ENCODE measurements at regions not wholly inside any gene's neighbourhood (a gene's known extent, or its start where the extent isn't known, plus 50 kb on each side); places are given as distances from the start of the nearest gene placed in this dataset.

- Mint-ChIP-seq H3K36me3 (no peaks in the 10 kb centered on the region), H3K4me1 (peaks cover 8% of the 10 kb centered on the region), H3K9me3 (peaks cover 1% of the 10 kb centered on the region), H3K4me3 (no peak overlapping the region), H3K27me3 (ENCODE audit: insufficient read depth, low read depth) (no peaks in the 10 kb centered on the region), H3K27ac (no peak overlapping the region)
- no peak overlapping the region for H3K4me2 ChIP-seq
- TF ChIP-seq, protein P1, sequence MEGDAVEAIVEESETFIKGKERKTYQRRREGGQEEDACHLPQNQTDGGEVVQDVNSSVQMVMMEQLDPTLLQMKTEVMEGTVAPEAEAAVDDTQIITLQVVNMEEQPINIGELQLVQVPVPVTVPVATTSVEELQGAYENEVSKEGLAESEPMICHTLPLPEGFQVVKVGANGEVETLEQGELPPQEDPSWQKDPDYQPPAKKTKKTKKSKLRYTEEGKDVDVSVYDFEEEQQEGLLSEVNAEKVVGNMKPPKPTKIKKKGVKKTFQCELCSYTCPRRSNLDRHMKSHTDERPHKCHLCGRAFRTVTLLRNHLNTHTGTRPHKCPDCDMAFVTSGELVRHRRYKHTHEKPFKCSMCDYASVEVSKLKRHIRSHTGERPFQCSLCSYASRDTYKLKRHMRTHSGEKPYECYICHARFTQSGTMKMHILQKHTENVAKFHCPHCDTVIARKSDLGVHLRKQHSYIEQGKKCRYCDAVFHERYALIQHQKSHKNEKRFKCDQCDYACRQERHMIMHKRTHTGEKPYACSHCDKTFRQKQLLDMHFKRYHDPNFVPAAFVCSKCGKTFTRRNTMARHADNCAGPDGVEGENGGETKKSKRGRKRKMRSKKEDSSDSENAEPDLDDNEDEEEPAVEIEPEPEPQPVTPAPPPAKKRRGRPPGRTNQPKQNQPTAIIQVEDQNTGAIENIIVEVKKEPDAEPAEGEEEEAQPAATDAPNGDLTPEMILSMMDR (IDR thresholded peaks at IDR 0.05), result no peak
- TF ChIP-seq EZH2 (IDR thresholded peaks at IDR 0.05), result no peak
- TF ChIP-seq EZH2phosphoT487 (IDR thresholded peaks at IDR 0.05), result no peak
- no peaks in the 10 kb centered on the region for H3K27me3 ChIP-seq
- H3K79me2 ChIP-seq (ENCODE audit: low read depth), result no peaks in the 10 kb centered on the region
- no peaks in the 10 kb centered on the region for H3K9me3 ChIP-seq (ENCODE audit: low read depth)
- no peak overlapping the region for H3K9ac ChIP-seq
- no peaks in the 10 kb centered on the region for H3K4me1 ChIP-seq
- H4K20me1 ChIP-seq (ENCODE audit: low read depth), result no peaks in the 10 kb centered on the region
- DNase-seq (ENCODE audit: low spot score), result no peak
- H2AFZ ChIP-seq (replicated peaks), result no peak overlapping the region
- H3K27ac ChIP-seq, result no peak overlapping the region
- no peaks in the 10 kb centered on the region for H3K36me3 ChIP-seq
- H3K4me3 ChIP-seq, result no peak overlapping the region
- H3F3A ChIP-seq (ENCODE audit: low read depth), result no peaks in the 10 kb centered on the region
Observed at GRCh38 chr13:108527844-108528243, 101.6 kb upstream of the MYO16 start.

DNA sequence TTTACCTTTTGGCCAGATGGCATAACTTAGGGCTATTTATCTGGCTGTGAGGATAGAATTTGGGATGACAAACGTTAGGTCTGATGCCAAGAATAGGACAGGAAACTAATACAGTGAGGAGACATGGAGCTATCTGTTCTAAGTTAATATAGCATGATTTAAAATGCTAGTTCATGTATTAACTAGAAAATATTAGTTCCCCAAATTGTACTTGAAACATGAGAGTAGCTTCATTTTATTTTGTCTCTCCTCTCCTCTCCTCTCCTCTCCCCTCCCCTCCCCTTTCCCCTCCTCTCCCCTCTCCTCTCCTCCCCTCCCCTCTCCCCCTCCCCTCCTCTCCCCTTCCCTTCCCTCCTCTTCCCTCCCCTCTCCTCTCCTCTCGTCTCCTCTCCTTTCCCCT lies 101.1 kb upstream of the MYO16 start:
- no peak overlapping the region for H3K9ac ChIP-seq
- H3K4me2 ChIP-seq, result no peak overlapping the region
- H3K36me3 ChIP-seq, result no peaks in the 10 kb centered on the region
- no peak overlapping the region for H2AFZ ChIP-seq (replicated peaks)
- Mint-ChIP-seq H3K27me3 (ENCODE audit: insufficient read depth, low read depth) (no peaks in the 10 kb centered on the region), H3K36me3 (no peaks in the 10 kb centered on the region), H3K4me1 (peaks cover 7% of the 10 kb centered on the region), H3K9me3 (no peaks in the 10 kb centered on the region), H3K4me3 (no peak overlapping the region), H3K27ac (no peak overlapping the region)
- H4K20me1 ChIP-seq (ENCODE audit: low read depth), result no peaks in the 10 kb centered on the region
- no peak for TF ChIP-seq EZH2 (IDR thresholded peaks at IDR 0.05)
- TF ChIP-seq, protein P1 (IDR thresholded peaks at IDR 0.05), result no peak
- TF ChIP-seq EZH2phosphoT487 (IDR thresholded peaks at IDR 0.05), result no peak
- no peak overlapping the region for H3K27ac ChIP-seq
- H3K79me2 ChIP-seq (ENCODE audit: low read depth), result no peaks in the 10 kb centered on the region
- H3F3A ChIP-seq (ENCODE audit: low read depth), result no peaks in the 10 kb centered on the region
- no peak overlapping the region for H3K4me3 ChIP-seq
- no peaks in the 10 kb centered on the region for H3K9me3 ChIP-seq (ENCODE audit: low read depth)
- H3K27me3 ChIP-seq, result no peaks in the 10 kb centered on the region
- no peak for DNase-seq (ENCODE audit: low spot score)
- no peaks in the 10 kb centered on the region for H3K4me1 ChIP-seq

DNA sequence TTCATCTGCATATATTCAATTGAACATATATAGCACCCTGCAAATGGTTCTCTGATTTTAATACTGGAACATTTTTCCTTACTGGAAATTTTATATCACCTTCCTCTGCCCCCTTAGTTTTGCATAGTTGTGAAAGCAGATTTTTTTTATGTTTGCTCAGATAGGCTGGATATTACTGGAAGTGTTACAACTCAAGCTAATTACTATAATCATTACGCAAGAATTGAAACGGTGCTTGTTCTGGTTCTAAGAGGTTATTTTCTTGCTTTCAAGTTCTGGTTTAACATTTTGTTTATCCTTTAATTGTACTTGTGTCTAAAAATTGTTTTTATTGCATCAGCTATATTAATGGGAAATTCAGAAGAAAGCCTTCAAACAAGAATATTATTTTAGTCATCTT lies 95.6 kb upstream of the MYO16 start:
- no peaks in the 10 kb centered on the region for H3K36me3 Mint-ChIP-seq
- H3F3A ChIP-seq (ENCODE audit: low read depth), result no peaks in the 10 kb centered on the region

More for the DNA sequence above, 95.6 kb upstream of the MYO16 start:
- Histone ChIP-seq H3K4me3 (no peak overlapping the region), H3K9me3 (ENCODE audit: low read depth) (no peaks in the 10 kb centered on the region), H4K20me1 (ENCODE audit: low read depth) (no peaks in the 10 kb centered on the region), H2AFZ (replicated peaks) (no peak overlapping the region), H3K27me3 (no peaks in the 10 kb centered on the region), H3K4me2 (no peak overlapping the region), H3K9ac (no peak overlapping the region), H3K79me2 (ENCODE audit: low read depth) (no peaks in the 10 kb centered on the region), H3K36me3 (no peaks in the 10 kb centered on the region), H3K27ac (no peak overlapping the region), H3K4me1 (no peaks in the 10 kb centered on the region)
- no peak for DNase-seq (ENCODE audit: low spot score)
- no peak overlapping the region for H3K4me3 Mint-ChIP-seq
- no peaks in the 10 kb centered on the region for H3K27me3 Mint-ChIP-seq (ENCODE audit: insufficient read depth, low read depth)
- H3K4me1 Mint-ChIP-seq, result no peaks in the 10 kb centered on the region
- H3K27ac Mint-ChIP-seq, result no peak overlapping the region
- TF ChIP-seq EZH2phosphoT487 (IDR thresholded peaks at IDR 0.05) (no peak), EZH2 (IDR thresholded peaks at IDR 0.05) (no peak)
- TF ChIP-seq, protein P1 (IDR thresholded peaks at IDR 0.05), result no peak
- H3K9me3 Mint-ChIP-seq, result no peaks in the 10 kb centered on the region

Data from neural progenitor cell (in vitro differentiated cells).